ENCODE measurements at regions not wholly inside any gene's neighbourhood (a gene's known extent, or its start where the extent isn't known, plus 50 kb on each side); places are given as distances from the start of the nearest gene placed in this dataset.

DNA sequence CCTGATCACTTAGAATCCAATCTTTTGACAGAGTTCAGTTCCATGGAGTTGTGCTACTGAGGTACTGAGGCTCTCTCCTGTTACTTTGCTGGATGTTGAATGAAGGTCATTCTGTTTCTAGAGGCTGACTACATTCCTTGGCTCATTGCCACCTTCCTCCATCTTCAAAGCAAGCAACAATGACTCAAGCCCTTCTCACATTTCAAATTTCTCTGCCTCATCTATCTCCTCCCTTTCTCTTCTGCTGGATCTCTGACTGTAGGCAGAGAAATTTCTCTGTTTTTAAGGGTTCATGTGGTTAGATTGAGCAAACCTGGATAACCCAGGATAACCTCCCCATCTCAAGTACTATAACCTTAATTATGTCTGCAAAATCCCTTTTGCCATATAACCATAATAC, 775.4 kb downstream of the STPG2 start:
- TF ChIP-seq, protein P1, sequence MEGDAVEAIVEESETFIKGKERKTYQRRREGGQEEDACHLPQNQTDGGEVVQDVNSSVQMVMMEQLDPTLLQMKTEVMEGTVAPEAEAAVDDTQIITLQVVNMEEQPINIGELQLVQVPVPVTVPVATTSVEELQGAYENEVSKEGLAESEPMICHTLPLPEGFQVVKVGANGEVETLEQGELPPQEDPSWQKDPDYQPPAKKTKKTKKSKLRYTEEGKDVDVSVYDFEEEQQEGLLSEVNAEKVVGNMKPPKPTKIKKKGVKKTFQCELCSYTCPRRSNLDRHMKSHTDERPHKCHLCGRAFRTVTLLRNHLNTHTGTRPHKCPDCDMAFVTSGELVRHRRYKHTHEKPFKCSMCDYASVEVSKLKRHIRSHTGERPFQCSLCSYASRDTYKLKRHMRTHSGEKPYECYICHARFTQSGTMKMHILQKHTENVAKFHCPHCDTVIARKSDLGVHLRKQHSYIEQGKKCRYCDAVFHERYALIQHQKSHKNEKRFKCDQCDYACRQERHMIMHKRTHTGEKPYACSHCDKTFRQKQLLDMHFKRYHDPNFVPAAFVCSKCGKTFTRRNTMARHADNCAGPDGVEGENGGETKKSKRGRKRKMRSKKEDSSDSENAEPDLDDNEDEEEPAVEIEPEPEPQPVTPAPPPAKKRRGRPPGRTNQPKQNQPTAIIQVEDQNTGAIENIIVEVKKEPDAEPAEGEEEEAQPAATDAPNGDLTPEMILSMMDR (IDR thresholded peaks at IDR 0.05) = no peak
- no peak for TF ChIP-seq POLR2A (IDR thresholded peaks at IDR 0.05)
